HEK293 (cell line): ENCODE measurements at regions not wholly inside any gene's neighbourhood (a gene's known extent, or its start where the extent isn't known, plus 50 kb on each side); places are given as distances from the start of the nearest gene placed in this dataset.

ENCODE experiments used
- SP2 ChIP-seq: fragments of 450-650 bp; formaldehyde crosslinking; IDR thresholded peaks from 2 replicates; pipeline ENCODE4 v1.5.1; 2016; ENCODE audit warnings: missing biosample characterization, missing genetic modification characterization
- ZNF560 ChIP-seq: fragments of 450-650 bp; formaldehyde crosslinking; IDR thresholded peaks from 2 replicates; pipeline ENCODE4 v1.5.1; 2017; ENCODE audit warnings: missing biosample characterization, missing genetic modification characterization, borderline replicate concordance
- TF ChIP-seq, protein P1 (sequence below): fragments of 450-650 bp; formaldehyde crosslinking; IDR thresholded peaks from 2 replicates; pipeline ENCODE4 v1.5.1; 2016; ENCODE audit warnings: missing biosample characterization, missing genetic modification characterization

DNA sequence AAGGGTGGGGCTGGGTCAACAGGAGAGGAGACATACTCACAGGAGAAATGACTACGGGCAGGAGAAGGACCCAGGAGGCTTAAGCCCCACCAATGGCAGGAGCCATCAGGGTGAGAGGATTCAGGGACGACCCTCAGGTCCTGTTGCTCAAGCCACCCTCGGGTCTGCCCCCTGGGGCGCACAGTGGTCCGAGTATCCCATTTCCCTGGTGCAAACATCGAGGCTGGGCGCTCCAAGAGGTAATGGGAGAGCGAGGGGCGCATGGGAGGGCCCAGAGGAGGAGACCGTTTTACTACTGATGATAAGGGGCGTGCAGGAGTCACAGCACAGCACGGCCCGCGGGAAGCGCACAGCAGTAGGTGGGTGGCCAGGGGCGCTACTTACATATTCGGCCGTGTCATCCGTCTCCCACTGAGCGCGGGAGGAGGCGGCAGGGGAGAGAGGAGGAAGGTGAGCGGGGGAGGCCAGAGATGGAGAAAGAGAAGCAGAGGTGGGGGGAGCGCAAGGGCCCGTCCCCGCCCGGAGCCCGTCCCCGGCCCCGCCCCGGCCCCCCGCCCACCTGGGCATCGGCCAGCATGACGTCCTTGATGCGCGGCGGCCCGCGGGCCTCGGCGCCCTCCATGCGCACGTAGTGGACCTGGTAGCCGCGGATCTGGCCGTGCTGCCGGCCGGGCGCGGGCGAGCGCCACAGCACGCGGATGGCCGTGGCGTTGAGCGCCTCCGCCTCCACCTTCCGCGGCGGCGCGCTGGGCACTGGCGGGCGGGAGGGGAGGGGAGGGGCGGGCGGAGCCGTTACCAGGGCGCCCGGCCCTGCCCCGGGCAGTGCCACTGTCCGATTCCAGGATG lies 111.5 kb downstream of the PTPRS start:
- TF ChIP-seq, protein P1, sequence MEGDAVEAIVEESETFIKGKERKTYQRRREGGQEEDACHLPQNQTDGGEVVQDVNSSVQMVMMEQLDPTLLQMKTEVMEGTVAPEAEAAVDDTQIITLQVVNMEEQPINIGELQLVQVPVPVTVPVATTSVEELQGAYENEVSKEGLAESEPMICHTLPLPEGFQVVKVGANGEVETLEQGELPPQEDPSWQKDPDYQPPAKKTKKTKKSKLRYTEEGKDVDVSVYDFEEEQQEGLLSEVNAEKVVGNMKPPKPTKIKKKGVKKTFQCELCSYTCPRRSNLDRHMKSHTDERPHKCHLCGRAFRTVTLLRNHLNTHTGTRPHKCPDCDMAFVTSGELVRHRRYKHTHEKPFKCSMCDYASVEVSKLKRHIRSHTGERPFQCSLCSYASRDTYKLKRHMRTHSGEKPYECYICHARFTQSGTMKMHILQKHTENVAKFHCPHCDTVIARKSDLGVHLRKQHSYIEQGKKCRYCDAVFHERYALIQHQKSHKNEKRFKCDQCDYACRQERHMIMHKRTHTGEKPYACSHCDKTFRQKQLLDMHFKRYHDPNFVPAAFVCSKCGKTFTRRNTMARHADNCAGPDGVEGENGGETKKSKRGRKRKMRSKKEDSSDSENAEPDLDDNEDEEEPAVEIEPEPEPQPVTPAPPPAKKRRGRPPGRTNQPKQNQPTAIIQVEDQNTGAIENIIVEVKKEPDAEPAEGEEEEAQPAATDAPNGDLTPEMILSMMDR = no peak
- TF ChIP-seq ZNF560 (tag by site-specific recombination) = no peak
- no peak for TF ChIP-seq SP2 (tag by site-specific recombination)
